SIG-M5 treated with dmso at 0.1 percent for 504 hours (cell line): ENCODE measurements at regions not wholly inside any gene's neighbourhood (a gene's known extent, or its start where the extent isn't known, plus 50 kb on each side); places are given as distances from the start of the nearest gene placed in this dataset.
A peak's percentile ranks its signal among the peaks of the same experiment; 100 is the strongest.

Experiments used
- DNase-seq: peaks from one replicate; lab custom pipeline; 2025; ENCODE audit not compliant: unreplicated experiment; lab: John Stamatoyannopoulos, UW

DNA sequence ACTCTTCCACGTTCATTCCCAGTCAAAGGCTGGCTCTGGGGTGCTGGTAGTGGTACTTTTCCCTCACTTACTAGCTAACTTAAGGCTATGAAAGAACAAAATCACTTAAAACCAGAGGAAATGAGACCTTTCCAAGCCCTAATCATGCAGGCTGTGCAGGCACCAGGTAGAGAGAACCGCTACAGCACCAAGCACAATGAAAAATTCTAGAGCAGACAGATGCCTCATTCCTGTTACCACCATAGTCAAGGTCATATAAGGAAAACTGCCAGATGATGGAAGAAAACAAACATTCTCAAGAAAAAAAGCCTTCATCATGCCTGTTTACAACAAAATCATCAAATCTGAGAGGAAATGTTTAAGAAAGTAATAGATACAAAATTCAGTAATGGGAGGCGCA lies 374.4 kb upstream of the PDE4D start:
- no peak for DNase-seq

DNA sequence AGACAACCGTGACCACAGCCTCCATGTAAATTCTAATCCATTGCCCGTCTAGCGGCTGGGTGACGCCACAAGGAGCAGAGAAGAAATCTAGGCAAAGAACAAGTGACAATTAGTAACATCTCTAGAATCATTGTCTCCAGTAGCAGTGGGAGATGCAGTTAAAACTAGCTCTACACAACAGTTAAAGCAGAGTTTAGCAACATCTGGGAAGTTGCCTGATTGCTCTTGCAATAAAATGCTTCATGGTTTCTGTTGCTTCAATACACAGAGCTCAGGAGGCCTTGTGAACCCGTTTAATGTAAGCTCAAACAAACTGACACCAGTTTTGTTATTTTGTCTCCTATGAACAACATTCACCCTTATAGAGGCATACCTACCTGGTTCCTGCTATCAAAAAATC lies 369.8 kb upstream of the PDE4D start:
- DNase-seq, result peak; percentile 72

DNA sequence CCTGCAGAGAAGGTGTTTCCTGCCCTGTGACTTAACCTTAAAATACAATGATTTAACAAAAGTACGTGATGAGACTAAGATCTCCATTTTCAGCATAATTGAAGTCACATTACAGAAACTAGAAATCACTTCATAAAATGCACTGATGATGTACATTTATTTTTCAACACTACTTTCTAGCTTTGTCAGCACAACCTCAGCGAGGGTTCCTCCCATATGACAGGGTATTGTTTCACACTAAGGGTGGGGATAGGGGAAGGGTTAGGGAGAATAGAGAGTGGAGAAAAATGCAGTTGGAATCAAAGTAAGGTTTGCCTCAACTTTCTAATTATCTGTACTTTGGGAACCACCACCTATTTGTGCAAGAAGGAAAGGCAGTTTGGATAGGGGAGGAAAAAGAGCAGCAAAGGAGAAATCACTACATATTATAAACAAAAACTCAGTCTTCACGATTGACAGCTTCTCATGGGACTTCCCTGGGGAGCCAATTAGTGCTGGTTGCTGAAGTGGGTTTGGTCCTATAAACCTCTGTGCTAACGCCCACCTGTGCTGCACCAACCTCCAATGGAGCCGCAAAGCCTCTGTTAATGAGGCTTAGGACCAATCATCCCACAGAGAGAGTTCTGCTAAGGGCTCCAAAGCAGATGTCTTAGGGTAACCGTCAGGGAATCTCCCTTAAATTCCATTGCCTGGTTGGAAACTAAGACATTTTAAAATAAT lies 369.2 kb upstream of the PDE4D start:
- no peak for DNase-seq

DNA sequence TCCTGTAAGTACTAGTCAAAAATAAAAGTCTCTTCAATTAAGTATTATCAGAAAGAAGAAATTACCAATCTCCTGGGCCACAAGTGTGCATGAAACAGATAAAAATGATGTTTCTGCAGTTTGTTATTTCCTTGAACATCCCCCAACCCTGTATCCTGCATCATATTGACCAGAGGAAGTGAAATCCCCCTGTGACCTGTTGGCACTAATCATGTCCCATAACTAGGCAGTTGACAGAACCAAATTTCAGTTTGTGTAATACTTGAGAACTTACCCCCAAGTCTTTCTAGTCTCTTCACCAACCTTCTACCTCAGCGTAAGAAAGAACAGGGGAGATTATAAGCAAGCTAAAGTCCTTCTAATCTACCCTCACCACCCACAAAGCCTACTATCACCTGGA lies 368.2 kb upstream of the PDE4D start:
- no peak for DNase-seq

DNA sequence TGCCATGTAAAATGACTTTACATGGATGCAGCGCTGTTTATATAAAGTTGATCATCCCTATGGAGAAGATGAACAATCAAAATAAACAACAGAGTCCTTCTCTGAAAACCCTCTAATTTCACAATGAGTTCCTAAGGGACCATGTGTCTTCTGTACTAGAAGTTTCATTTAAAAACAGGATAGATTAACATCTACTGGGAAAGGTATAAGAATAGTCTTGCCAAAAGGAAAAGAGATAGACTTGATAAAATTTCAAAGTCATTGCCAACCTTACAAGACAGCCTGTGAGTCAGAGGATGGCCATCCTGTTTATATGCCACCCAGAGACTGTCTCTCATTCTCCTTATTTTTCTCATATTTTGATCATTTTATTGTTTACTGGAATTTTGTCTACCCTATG lies 367.1 kb upstream of the PDE4D start:
- no peak for DNase-seq

DNA sequence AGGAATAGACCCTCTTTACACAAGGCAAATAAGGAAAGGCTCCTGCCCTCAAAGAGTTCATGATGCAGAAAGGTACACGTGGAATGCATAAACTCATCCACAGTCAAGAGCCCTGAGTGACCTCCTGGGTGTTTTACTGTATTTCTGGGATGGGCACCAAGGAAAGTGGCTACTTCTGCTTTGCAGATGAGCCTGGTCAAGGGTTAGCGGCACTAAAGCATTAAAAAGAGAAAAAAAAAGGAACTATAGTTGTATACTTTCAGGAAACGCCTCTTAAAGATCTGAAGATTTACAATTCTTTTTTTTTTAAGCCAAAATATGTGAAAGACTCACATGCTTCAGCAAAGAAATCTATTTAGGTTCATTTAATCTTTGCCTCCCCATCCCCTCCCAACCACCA lies 366.2 kb upstream of the PDE4D start:
- DNase-seq, result peak; percentile 64

DNA sequence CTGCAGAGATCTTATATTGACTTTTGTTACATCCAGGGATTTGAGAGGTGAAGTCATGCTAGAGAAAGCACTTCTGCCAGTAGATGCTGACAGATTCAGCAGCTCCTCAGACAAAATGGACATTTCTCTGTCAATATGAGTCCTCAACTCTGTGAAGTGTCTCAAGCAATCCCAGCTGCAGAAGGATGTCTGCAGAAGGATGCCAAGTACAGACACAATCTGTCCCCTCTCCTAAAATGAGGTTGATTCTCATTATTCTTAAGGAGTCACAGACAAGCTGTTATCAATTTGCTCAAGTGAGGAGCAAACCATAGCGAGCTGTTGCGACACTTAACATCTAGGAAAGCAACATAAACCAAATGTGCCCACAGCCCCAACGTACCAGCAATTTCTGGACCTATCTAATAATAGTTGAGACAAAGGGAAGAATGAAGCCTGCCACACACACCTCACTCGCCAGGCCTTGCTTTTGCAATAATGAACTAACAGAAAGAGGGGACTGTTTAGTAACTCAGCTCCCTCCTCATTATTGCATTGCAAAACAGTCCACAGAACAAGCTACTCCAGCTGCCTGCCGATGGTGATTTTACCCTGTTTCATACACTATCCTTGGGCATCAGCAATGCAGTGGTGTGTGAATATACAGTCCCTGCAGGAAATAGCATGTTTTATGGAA lies 364.2 kb upstream of the PDE4D start:
- DNase-seq, result peak; percentile 99

DNA sequence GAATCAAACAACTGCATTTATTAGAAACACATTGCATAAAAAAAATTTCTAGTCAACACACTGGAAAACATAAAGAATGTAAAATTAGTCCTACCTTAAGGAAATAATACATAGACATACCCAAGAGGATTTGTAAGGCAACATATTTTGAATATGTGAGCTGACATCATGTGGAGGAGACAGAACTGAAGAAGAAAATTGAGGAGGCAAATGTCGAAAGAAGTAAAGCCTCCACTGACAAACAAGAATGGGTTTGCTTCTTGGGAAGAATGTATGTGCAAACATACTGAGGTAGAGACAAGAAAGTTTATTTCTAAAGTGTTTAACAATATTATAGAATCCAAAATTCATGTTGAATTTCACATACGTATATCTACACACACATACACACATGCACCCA lies 363.0 kb upstream of the PDE4D start:
- DNase-seq, result peak; percentile 79

DNA sequence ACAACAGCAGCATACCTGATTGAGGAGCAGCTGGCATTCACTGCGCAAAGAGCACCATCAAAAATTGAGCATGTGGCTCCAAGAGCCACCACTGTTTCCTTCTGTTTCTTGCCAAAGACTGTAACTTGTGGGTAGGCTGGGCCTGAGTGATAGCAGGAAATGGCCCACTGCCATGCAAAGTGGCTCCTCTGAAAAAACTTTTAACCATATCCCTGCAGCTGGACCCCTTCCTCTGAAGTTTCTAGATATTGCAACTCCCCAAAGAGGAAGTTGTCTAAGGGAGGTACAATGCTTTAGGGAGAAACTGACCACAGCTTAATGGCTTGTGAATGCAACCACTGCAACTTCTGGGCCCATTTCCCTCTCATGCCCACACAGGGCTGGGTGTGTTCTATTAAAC lies 355.4 kb upstream of the PDE4D start:
- peak; percentile 99 for DNase-seq

DNA sequence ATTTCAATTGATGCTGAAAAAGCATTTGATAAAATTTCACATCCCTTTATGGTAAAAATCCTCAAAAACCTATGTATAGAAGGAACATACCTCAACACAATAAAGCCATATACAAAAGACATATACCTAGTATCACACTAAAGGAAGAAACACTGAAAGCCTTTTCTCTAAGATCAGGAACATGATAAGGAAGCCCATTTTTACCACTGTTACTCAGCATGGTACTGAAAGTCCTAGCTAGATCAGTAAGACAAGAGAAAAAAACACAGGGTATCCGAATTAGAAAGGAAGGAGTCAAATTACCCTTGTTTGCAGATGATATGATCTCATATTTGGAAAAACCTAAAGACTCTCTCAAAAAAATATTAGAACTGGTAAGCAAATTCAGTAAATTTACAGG lies 350.2 kb upstream of the PDE4D start:
- DNase-seq, result peak; percentile 55

DNA sequence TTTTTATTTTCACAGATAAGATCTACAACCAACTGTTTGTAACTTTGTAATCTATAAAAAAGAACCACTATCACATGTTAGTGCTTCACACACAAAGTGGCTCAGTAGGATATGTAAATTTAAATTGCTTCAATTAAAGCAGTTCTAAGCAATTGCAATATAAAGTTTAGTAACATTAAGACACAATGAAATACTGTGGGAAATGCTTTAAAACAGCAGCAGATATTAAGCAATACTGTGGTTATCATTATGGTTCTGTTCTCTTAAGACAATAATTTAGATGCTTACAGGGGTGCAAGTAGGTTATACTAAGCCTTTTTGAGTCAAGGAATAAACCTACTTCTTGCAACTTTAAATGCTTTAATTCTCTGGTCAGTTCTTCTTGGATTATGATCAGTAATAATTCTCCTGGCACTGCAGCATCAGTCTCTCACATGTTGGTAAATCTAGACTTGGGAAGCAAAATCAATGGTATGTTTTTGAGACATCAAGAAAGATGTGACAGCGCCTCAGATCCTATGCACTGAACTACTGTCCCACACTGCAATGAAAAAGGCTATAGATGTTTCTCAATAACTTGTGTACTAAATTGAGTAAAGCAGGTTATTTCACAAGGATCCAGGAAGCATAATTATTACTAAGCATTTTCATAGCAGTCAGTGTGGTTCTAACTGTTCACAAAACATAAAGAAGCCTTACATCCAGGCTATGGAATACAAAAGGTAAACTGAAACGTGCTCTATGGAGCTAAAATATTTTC lies 338.7 kb upstream of the PDE4D start:
- DNase-seq, result peak; percentile 98

DNA sequence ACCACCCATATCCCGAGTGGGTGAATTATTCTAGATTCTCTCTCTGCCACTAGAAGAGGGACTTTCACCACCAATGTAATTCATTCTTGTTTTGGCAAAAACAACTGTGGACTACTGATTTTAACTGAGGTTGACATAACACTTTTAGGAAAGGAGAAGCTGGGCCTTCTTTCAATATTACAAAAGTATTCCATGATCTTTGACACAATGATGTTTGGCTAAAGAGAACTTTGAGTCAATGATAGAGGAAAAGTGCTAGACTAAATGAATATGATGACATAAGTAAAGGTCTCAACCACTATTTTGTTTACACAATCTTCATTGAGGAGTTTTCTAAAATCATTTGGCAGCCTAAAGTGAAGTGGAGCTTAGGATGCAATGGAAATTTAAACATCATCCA lies 336.9 kb upstream of the PDE4D start:
- peak; percentile 33 for DNase-seq

DNA sequence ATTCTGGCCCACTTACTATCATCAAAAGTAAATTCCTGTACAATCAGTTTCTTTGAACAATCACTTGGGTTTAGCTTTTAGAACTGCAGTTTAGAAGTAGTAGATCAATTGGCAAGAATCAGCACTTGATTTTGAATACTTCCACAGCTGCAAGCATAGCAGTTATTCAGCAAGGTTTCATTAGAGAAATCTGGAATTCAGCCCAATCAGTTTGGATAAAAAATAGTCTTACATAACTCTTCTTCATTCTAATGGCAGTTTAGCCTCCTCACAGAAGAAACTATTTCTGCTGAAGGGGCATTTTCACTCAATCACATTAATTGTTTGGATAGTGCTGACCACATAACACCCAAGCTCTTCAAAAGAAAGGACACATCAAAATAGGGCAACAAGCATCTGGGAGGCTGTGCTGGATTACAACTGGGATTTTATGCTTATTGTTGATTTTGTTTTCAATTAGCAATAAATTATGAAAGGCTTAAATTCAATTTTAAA lies 336.2 kb upstream of the PDE4D start:
- DNase-seq, result no peak

DNA sequence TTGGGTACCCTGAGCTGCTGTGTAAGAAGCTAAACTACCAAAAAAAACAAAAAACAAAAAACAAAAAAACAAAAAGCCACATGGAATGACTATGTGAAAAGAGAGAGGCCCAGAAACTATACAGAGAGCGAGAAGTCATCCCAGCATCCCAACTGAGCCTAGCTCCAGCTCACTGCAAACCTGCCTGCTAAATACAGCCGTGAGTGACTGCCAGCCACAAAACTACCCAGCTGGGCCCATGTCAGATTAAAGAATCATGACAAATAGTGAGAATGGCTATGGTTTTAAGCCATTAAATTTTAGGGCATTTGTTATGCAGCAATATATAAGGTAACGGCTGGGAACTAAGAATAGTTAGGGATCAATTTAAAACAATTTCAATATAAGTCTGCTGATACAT lies 335.1 kb upstream of the PDE4D start:
- no peak for DNase-seq

DNA sequence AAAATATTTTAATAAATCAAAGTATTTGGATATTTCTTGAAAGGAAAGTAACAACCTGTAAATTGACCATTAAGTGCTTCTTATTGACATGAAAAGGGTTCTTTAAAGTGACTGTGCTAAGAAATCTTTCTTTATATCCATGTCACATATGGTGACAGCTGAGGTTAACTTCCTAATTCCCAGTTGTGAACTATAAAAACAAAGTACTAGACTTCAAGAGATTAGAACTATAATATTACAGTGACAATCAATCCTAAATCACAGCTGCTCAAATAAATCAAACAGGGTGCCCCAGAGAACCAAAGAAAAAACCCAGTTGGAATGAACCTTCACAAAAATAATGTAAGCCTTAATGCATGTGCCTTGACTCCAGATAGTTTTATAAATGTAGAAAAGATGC lies 332.6 kb upstream of the PDE4D start:
- no peak for DNase-seq

DNA sequence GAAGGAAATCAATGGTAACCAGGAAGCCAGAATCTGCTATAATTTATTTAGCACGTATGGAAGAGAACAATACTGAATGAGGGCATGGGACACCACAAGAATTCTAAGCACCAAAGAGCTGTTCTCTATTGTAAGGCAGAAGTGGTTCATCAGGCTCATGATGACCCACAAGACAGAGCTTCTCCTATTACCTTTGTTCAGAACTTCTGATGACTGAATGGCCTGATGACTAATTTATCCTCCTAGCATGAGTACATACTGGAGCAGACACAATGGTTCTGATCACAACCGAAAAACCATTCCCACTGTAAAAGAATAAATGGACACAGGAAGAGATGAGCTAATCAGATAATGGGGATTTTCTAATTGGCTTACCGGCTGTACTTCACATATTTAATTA lies 329.8 kb upstream of the PDE4D start:
- DNase-seq, result no peak

DNA sequence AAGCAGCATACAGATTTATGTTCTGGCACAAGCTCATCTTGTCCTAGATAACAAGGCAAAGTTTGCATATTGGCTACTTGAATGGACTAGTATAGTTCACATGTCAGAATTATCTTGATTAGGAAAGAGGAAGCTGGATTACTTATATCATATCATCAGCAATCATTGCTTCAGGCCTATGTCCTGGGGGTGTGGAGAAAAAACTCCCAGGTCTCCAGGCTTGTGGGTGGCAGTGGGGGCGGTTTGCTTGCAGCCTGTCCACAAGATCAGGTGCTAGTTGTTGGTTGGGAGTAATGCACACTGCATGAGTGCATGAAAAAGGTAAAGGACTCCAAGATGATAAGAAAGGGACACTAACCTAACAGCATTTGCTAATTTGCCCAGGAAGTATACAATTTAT lies 326.4 kb upstream of the PDE4D start:
- DNase-seq, result no peak

DNA sequence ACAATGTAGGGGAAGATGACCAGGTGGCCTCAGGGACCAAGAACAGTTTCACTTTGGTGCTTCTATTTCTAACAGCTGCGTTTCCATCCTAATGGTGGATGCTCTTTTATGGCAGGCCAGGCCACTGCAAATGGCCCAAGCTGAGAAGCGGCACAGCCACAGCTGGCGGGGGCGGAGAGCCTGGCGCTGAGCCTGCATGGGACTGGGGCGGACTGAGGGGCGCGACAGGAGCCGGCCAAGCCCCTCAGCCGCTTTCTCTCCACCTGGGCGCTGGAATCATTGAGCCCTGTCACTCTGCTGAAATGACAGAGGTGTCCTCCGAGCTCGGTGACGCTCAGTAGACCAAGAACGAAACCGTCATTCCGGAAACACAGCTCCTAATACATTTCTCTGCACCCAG lies 317.3 kb upstream of the PDE4D start:
- DNase-seq, result no peak

DNA sequence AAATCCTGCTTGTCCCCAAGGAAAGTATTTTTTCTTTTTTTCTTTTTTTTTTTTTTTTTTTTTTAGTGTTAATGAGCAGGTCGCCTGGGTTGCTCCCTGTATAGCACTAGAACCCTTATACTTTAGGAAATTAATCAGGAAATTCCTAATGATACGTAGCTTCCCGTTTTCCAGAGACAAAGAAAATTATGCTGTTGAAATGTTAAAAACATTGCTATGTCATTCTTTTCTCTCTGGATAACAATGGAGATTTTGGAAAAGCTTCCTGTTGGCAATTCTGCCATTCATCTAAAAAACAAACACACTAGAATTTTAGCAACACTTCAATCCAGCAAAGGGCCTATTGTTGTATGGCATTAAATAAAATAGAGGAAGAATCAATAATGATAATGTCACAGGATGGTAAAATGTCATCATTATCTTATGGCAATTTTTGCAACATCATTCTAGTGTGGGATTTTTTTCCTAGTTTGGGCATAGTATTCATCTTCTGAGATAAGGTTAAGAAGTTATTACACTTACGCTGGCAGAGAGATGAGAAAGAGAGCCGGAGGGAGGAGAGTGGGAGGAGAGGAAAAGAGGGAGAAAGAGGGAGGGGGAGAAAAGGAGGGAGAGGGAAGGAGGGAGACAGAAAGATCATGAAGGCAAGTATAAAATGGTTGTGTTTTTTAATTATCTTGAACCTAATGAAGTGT lies 315.8 kb upstream of the PDE4D start:
- no peak for DNase-seq

DNA sequence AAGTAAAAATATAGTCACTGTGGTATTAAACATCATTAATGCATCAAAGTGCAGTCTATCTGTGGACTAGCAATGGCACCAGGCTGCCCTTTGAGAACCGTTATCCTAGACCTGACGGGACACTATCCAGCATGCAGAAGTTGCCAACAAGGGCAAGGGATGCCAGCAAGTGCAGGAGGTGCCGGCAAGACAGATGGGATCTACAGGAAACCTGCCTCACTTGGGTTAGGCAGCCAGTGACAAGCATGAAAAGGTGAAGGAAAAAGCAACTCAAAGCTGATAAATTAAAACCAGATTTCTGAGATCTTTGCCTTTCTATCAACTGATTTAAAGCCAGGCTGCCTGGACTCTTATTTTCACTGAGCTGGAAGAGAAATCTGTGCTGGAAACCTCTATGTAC lies 315.2 kb upstream of the PDE4D start:
- no peak for DNase-seq

DNA sequence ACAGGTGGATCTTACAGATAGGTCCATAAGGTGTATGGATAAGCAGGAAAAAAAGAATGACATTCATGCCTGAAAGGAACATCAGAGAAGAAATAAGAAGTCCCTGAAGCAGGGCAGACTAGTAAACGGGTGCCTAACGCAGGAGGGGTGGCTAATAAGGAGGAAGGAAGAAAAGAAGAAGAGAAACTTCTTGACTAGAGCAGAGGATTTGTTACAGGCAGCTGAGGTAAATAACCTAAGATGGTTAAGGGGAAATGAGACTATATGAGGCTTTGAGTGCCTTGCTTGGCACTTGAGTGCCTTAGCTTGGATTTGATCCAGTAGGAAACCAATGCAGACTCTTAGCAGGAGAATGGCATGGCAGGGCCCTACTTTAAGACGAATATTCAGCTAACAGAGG lies 313.5 kb upstream of the PDE4D start:
- peak; percentile 93 for DNase-seq
